ENCODE measurements at regions not wholly inside any gene's neighbourhood (a gene's known extent, or its start where the extent isn't known, plus 50 kb on each side); places are given as distances from the start of the nearest gene placed in this dataset.

DNA sequence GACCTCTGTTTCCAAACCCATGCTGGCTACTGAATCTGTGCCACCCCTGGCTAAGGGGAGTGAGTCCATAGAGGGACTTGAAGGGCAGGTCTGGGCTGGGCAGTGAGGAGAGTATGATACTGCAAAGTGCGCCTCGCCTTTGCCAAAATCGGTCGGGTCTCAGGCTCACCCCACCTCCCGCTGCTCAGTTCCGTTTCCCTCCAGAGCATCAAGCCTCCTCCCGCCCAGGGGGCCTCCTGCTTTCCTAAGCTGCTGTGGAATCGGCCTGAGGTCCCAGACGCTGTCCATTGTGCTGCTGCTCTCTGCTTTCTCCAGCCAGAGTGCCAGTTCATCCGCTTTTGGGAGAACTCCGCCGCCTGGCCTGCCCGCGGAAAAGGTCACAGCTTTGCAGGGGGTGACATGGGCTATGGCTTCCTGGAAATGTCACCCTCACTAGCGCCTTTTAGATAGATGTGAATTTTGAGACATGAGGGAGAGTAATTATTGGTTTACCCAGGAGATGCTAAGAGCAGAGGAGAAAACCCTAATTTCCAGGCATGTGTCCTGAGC is 1418.4 kb downstream of the UQCRFS1 start:
- DNase-seq (ENCODE audit: low read depth in 3 of 3, low spot score in 2 of 3), result peak in 1 of 3 donors; percentile 2

DNA sequence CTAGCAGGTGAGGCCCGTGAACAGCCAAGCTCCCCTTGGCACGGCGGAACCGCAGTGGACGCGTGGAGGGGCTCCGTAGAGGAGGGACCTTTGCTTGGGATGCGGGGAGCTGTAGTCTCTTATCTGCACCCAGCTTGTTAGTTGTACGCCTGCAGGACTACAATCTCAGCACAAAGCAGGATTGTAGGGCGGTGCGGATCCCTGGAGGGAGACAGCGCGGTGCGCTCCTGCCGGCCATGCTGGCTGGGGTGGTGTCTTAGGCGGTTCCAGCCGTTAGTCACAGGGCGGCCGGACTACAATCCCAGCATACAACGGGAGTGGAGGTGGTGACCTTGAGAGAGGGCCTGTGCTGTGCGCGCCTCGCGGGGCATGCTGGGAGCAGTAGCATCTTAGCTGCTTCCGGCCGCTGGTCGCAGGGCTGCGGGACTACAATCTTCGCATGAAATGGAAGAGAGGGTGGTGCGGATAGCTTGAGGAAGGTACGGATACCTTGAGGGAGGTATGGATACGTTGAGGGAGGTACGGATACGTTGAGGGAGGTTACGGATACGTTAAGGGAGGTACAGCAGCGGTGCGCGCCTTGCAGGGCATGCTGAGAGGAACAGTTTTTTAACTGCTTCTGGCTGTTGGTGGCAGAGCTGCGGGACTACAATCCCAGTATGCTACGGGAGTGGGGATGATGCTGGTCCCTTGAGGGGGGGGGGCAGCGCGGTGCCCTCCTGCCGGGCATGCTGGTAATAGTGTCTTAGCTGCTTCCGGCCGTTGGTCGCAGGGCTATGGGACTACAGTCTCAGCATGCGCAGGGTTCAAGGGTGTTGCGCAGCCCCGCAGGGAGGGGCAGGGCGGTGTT is 1419.1 kb downstream of the UQCRFS1 start:
- DNase-seq (ENCODE audit: low read depth in 3 of 3, low spot score in 2 of 3), result peak; percentile 82 to 86 (median 82)

GRCh38 chr19:27793128-27793643 is 1419.8 kb downstream of the UQCRFS1 start:
- peak; percentile 41 to 67 (median 45) for DNase-seq (ENCODE audit: low read depth in 3 of 3, low spot score in 2 of 3)

DNA sequence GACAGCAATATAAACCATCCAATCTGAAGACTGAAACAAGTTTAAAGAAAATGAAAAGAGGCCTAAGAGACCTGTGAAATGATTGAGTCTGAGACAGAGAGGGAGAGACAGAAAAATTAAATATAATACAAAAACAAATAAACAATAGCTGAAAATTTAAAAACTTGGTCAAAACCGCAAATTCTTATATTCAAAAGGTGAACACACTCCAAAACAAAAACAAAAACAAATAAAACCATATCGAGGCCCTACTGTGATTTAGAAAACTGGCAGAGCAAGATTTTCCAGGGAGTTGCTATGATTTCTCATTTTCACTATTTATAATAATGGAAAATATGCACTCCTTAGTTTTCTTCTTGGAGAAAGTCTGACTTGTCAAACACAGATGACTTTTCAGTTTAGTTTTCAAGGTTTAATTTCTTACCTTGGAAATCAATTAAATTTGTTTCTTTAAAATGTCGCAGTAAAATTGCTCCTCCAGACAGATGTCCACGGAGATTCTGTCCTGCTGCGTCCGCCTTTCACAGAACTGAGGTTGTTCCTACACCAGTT is 1420.3 kb downstream of the UQCRFS1 start:
- peak in 1 of 3 donors; percentile 1 for DNase-seq (ENCODE audit: low read depth in 3 of 3, low spot score in 2 of 3)

- DNase-seq (ENCODE audit: low read depth in 3 of 3, low spot score in 2 of 3), result no peak
Observed at GRCh38 chr19:27780367-27781075, 1432.4 kb downstream of the UQCRFS1 start.

DNA sequence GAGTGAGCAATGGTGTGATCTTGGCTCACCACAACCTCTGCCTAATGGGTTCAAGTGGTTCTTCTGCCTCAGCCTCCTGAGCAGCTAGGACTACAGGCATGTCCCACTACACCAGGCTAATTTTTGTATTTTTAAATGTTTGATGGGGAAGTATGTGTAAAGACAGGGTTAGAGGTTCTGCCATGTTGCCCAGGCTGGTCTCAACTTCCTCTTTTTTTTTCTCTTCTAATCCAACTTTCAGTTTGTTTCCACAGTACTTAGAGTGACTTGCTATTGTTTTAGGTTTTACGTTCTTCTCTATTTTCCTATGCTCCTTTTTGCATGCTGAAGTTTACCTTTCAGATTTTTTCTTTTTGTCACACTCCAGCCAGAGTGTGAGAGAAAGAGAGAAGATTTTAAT is 1433.0 kb downstream of the UQCRFS1 start:
- DNase-seq (ENCODE audit: low read depth in 3 of 3, low spot score in 2 of 3), result no peak

DNA sequence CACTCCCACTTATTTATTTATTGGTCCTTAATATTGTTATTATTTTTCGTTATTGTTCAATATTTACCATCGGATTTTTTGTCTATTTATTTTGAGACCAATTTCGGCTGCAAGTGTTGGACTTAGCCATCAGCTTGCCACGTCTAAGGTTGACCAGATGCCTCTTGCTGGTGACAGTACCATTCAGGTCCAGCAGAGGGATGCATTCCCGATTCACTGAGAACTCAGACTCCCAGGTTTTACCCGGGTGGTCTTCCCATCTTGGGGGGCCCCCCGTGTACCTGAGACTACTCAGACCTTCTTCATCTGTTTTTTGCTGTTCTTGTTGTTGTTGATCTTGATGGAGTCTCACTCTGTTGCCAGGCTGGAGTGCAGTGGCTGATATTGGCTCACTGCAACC is 1435.2 kb downstream of the UQCRFS1 start:
- DNase-seq (ENCODE audit: low read depth in 3 of 3, low spot score in 2 of 3), result no peak

DNA sequence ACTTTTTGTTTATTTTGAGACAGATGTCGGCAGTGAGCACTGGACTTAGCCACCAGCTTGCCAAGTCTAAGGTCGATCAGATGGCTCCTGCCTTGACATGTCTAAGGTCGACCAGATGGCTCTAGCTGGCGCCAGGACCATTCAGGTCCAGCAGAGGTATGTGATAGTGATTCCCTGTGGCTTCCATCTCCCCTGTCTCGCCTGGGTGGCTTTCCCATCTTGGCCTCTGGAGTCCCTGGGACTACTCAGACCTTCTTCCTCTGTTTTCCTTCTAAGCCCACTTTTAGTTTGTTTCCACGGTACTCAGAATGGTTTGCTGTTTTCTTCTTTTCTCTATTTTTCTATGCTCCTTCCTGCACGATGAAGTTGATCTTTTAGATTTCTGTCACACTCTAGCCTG is 1435.7 kb downstream of the UQCRFS1 start:
- no peak for DNase-seq (ENCODE audit: low read depth in 3 of 3, low spot score in 2 of 3)

DNA sequence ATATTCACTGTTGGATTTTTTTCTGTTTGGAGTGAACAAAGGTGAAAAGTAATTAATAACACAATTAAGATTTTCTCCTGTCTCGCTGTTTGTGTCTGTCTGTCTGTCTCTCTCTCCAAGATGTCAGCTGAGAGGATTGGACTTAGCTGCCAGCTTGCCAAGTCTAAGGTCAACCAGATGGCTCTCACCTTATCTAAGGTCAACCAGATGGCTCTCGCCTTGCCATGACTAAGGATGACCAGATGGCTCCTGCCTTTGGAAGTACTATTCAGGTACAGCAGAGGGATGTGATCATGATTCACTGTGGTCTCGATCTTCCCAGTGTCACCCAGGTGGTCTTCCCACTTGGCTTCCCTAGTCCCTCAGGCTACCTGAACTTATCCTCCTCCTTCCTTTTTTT is 1436.4 kb downstream of the UQCRFS1 start:
- DNase-seq (ENCODE audit: low read depth in 3 of 3, low spot score in 2 of 3), result no peak

GRCh38 chr19:27776020-27776419 is 1436.9 kb downstream of the UQCRFS1 start:
- DNase-seq (ENCODE audit: low read depth in 3 of 3, low spot score in 2 of 3), result no peak

DNA sequence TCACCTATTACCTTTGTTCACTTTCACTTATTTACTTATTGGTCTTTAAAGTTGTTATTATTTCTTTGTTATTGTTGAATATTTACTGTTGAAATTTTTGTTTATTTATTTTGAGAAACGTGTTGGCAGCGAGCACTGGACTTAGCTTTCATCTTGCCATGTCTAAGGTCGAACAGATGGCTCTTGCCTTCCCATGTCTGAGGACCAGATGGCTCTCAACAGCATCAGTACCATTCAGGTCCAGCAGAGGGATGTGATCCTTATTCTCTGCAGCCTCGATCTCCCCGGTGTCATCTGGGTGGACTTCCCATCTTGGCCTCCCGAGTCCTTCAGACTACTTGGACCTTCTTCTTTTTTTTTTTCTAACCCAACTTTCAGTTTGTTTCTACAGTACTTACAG is 1437.6 kb downstream of the UQCRFS1 start:
- no peak for DNase-seq (ENCODE audit: low read depth in 3 of 3, low spot score in 2 of 3)

DNA sequence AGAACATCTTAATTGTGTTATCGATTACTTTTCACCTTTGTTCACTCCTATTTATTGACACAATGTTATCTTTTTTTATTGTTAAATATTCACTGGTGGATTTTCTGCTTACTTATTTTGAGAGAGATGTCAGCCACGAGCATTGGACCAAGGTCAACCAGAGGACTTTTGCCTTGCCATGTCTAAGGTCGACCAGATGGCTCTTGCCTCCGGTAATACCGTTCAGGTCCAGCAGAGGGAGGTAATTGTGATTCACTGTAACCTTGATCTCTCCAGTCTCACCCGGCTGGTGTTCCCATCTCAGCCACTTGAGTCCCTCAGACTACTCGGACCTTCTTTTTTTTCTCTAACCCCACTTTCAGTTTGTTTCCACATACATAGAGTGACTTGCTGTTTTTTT is 1438.1 kb downstream of the UQCRFS1 start:
- no peak for DNase-seq (ENCODE audit: low read depth in 3 of 3, low spot score in 2 of 3)

DNA sequence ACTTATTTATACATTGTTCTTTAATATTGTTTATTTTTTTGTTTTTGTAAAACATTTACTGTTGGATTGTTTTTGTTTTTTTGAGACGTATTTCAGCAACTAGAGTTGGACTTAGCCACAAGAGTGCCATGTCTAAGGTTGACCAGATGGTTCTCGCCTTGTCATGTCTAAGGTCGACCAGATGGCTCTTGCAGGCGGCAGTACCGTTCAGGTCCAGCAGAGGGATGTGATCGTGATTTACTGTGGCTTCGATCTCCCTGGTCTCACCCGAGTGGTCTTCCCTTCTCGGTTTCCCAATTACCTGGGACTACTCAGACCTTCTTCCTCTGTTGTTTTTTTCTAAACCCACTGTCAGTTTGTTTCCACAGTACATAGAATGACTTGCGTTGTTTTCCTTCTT is 1438.6 kb downstream of the UQCRFS1 start:
- DNase-seq (ENCODE audit: low read depth in 3 of 3, low spot score in 2 of 3), result no peak

DNA sequence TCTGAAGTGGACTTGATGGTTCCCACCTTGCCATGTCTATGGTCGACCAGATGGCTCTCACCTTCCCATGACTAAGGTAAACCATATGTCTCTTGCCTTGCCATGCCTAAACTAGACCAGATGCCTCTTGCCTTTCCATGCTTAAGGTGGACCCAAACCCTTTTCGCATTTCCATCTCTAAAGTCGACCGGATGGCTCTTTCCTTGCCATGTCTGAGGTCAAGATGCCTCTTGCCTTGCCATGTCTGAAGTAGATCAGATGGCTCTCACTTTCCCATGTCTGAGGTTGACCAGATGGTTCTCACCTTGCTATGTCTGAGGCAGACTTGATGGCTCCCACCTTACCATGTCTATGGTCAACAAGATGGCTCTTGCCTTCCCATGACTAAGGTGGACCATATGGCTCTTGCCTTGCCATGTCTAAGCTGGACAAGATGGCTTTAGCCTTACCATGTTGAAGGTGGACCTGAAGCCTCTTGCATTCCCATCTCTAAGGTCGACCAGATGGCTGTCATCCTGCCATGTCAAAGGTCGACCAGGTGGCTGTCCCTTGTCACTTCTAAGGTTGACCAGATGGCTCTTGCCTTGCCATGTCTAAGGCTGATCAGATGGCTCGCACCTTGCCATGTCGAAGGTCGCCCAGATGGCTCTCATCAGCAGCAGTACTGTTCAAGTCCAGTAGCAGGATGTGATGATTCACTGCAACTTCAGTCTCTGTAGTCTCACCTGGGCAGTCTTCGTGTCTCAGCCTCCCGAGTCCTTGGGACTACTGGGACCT is 1439.4 kb downstream of the UQCRFS1 start:
- DNase-seq (ENCODE audit: low read depth in 3 of 3, low spot score in 2 of 3), result no peak

GRCh38 chr19:27772059-27772458 is 1440.9 kb downstream of the UQCRFS1 start:
- no peak for DNase-seq (ENCODE audit: low read depth in 3 of 3, low spot score in 2 of 3)

GRCh38 chr19:27770095-27770494 is 1442.9 kb downstream of the UQCRFS1 start:
- no peak for DNase-seq (ENCODE audit: low read depth in 3 of 3, low spot score in 2 of 3)

GRCh38 chr19:27767234-27767633 is 1445.7 kb downstream of the UQCRFS1 start:
- DNase-seq (ENCODE audit: low read depth in 3 of 3, low spot score in 2 of 3), result no peak

GRCh38 chr19:27765912-27766725 is 1446.8 kb downstream of the UQCRFS1 start:
- DNase-seq (ENCODE audit: low read depth in 3 of 3, low spot score in 2 of 3), result no peak

DNA sequence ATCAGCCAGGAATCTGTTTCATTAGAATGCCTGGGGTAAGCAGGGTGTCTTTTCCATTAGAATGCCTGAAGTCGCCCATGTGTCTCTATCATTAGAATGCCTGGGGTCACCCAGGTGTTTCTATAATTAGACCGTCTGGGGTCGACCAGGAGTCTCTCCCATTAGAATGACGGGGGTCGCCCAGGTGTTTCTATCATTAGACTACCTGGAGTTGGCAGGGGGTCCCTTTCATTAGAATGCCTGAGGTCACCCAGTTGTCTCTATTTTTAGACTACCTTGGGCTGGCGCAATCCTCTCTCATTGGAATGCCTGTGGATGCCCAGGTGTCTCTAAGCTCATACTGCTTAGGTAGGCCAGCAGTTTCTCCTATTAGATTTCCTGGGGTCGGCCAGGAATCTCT is 1447.6 kb downstream of the UQCRFS1 start:
- DNase-seq (ENCODE audit: low read depth in 3 of 3, low spot score in 2 of 3), result no peak
